ENCODE measurements at regions not wholly inside any gene's neighbourhood (a gene's known extent, or its start where the extent isn't known, plus 50 kb on each side); places are given as distances from the start of the nearest gene placed in this dataset.

GRCh38 chr2:124978597-124978996 is 953.5 kb downstream of the CNTNAP5 start (continued):
- no peak for TF ChIP-seq HDAC6 (IDR thresholded peaks at IDR 0.05; ENCODE audit: unreplicated experiment)

GRCh38 chr2:124983595-124983994 is 958.5 kb downstream of the CNTNAP5 start:
- Histone ChIP-seq H3K79me2 (ENCODE audit: control insufficient read depth, insufficient read depth, low read length) (no peaks in the 10 kb centered on the region), H2AFZ (ENCODE audit: control insufficient read depth, low read depth, low read length) (no peak overlapping the region), H4K20me1 (ENCODE audit: control insufficient read depth, insufficient read depth) (no peaks in the 10 kb centered on the region), H3K4me1 (ENCODE audit: control insufficient read depth, insufficient read depth, low read length) (no peaks in the 10 kb centered on the region), H3K36me3 (ENCODE audit: control insufficient read depth in 2 of 2, insufficient read depth in 2 of 2, low read length in 1 of 2) (no peaks in the 10 kb centered on the region), H3K4me3 (no peak overlapping the region), H3K9ac (ENCODE audit: control insufficient read depth, insufficient read depth, low read length) (no peak overlapping the region), H3K4me2 (ENCODE audit: control insufficient read depth, insufficient read depth) (no peak overlapping the region), H3K9me3 (replicated peaks; ENCODE audit: control insufficient read depth, insufficient read depth, low read length) (no peaks in the 10 kb centered on the region), H3K27ac (ENCODE audit: control insufficient read depth, insufficient read depth) (no peak overlapping the region), H3K27me3 (replicated peaks in 1 of 2; ENCODE audit: control insufficient read depth in 2 of 2, insufficient read depth in 2 of 2, low read length in 1 of 2) (no peaks in the 10 kb centered on the region)
- ATAC-seq (no peak), DNase-seq (ENCODE audit: low read depth, low spot score) (no peak), FAIRE-seq (no peak)
- no peak for TF ChIP-seq FOXK2 (IDR thresholded peaks at IDR 0.05)
- no peak for TF ChIP-seq NR2F1 (conservative IDR thresholded peaks at IDR 0.05)
- no peak for TF ChIP-seq BCLAF1 (IDR thresholded peaks at IDR 0.05)
- no peak for TF ChIP-seq JUNB (IDR thresholded peaks at IDR 0.05)
- TF ChIP-seq IRF3 (IDR thresholded peaks at IDR 0.05): no peak
- TF ChIP-seq SRF (IDR thresholded peaks at IDR 0.05; ENCODE audit: low read depth in 2 of 2, low read length in 2 of 2): no peak
- no peak for TF ChIP-seq POLR2AphosphoS2 (IDR thresholded peaks at IDR 0.05; ENCODE audit: low read depth, low read length)
- TF ChIP-seq CHD1 (IDR thresholded peaks at IDR 0.05; ENCODE audit: low read depth, low read length): no peak
- TF ChIP-seq MTA2 (IDR thresholded peaks at IDR 0.05; ENCODE audit: low read depth): no peak
- TF ChIP-seq PAX5 (IDR thresholded peaks at IDR 0.05; ENCODE audit: borderline replicate concordance, low read depth, low read length): no peak
- TF ChIP-seq CUX1 (IDR thresholded peaks at IDR 0.05; ENCODE audit: insufficient replicate concordance, low read depth, low read length): no peak
- no peak for TF ChIP-seq ZNF384 (IDR thresholded peaks at IDR 0.05; ENCODE audit: borderline replicate concordance, low read depth, low read length)
- TF ChIP-seq HDAC6 (IDR thresholded peaks at IDR 0.05; ENCODE audit: unreplicated experiment): no peak
- no peak for TF ChIP-seq STAT1 (conservative IDR thresholded peaks at IDR 0.05)
- TF ChIP-seq GATAD2B (conservative IDR thresholded peaks at IDR 0.05; ENCODE audit: low read depth): no peak
- TF ChIP-seq POU2F2 (IDR thresholded peaks at IDR 0.05; ENCODE audit: borderline replicate concordance, low read depth, low read length): no peak
- intact Hi-C loops (cut with micrococcal nuclease; ENCODE audit: unreplicated experiment) (no loop called here), in situ Hi-C loops (cut with MboI) (no loop called here)
- ChIA-PET RAD21 (ENCODE audit: unreplicated experiment) (no interaction called here), CTCF (no interaction called here), POLR2A (no interaction called here), SMC1A (ENCODE audit: uncharacterized antibody, unreplicated experiment) (interaction anchor here (0.6 to 1.2 kb wide), 2 partner anchors 43 to 466 kb away, joined by 3 read pairs; no protein-coding TSS in a partner anchor)
- BruUV-seq (replicated peaks): no TSS peak

All from GM12878 (cell line).